ENCODE measurements at regions not wholly inside any gene's neighbourhood (a gene's known extent, or its start where the extent isn't known, plus 50 kb on each side); places are given as distances from the start of the nearest gene placed in this dataset.

DNA sequence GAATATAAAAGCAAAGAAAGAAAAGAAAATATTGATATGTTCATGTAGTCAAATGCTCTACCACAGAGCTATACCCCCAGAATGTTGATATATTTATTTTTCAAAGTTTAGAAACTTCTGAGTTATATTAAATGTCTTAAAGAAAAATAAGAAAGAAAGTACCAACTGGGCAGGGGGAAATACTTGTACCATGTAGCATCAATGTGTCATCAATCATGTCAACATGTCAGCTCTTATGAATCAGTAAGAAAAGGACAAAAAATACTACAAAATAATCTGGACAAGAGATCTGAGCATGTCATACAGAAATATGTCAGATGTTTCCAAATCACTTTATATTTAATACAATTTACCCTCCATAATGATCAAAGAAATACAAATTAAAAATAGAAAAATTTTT, 595.1 kb upstream of the ATP2B1 start:
- no peaks in the 10 kb centered on the region for H3K9me3 ChIP-seq (ENCODE audit: control insufficient read depth in 4 of 4, low read length in 3 of 4)
- no peaks in the 10 kb centered on the region for H3K27me3 ChIP-seq (ENCODE audit: control insufficient read depth in 4 of 4, insufficient read depth in 4 of 4, low read length in 3 of 4)
- no peaks in the 10 kb centered on the region for H3K4me1 ChIP-seq (ENCODE audit: control insufficient read depth in 4 of 4, insufficient read depth in 4 of 4, low read length in 3 of 4)
- H3K9ac ChIP-seq (ENCODE audit: low read depth in 1 of 2, low read length in 2 of 2) = no peak overlapping the region
- no peaks in the 10 kb centered on the region for H3K36me3 ChIP-seq (ENCODE audit: control insufficient read depth in 4 of 4, insufficient read depth in 3 of 4, low read depth in 1 of 4, low read length in 3 of 4)
- no peak for DNase-seq (ENCODE audit: low spot score)
- no peak overlapping the region for H3K4me3 ChIP-seq (ENCODE audit: low read depth in 1 of 3, low read length in 3 of 3)
- no peak overlapping the region for H3K27ac ChIP-seq (ENCODE audit: low read depth in 1 of 2, low read length in 2 of 2)
- TF ChIP-seq JUND (IDR thresholded peaks at IDR 0.05) = no peak
- TF ChIP-seq, protein P1, sequence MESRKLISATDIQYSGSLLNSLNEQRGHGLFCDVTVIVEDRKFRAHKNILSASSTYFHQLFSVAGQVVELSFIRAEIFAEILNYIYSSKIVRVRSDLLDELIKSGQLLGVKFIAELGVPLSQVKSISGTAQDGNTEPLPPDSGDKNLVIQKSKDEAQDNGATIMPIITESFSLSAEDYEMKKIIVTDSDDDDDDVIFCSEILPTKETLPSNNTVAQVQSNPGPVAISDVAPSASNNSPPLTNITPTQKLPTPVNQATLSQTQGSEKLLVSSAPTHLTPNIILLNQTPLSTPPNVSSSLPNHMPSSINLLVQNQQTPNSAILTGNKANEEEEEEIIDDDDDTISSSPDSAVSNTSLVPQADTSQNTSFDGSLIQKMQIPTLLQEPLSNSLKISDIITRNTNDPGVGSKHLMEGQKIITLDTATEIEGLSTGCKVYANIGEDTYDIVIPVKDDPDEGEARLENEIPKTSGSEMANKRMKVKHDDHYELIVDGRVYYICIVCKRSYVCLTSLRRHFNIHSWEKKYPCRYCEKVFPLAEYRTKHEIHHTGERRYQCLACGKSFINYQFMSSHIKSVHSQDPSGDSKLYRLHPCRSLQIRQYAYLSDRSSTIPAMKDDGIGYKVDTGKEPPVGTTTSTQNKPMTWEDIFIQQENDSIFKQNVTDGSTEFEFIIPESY (IDR thresholded peaks at IDR 0.05) = no peak
- no peak for TF ChIP-seq NR2F2 (IDR thresholded peaks at IDR 0.05)
- no peak for TF ChIP-seq RAD21 (IDR thresholded peaks at IDR 0.05)
- no peak for TF ChIP-seq SP1 (IDR thresholded peaks at IDR 0.05)

GRCh38 chr12:90301561-90302133, 593.0 kb upstream of the ATP2B1 start:
- Histone ChIP-seq H3K4me3 (ENCODE audit: low read depth in 1 of 3, low read length in 3 of 3) (no peak overlapping the region), H3K9me3 (ENCODE audit: control insufficient read depth in 4 of 4, low read length in 3 of 4) (no peaks in the 10 kb centered on the region), H3K9ac (ENCODE audit: low read depth in 1 of 2, low read length in 2 of 2) (no peak overlapping the region), H3K27me3 (ENCODE audit: control insufficient read depth in 4 of 4, insufficient read depth in 4 of 4, low read length in 3 of 4) (no peaks in the 10 kb centered on the region), H3K27ac (ENCODE audit: low read depth in 1 of 2, low read length in 2 of 2) (no peak overlapping the region), H3K4me1 (ENCODE audit: control insufficient read depth in 4 of 4, insufficient read depth in 4 of 4, low read length in 3 of 4) (no peaks in the 10 kb centered on the region), H3K36me3 (ENCODE audit: control insufficient read depth in 4 of 4, insufficient read depth in 3 of 4, low read depth in 1 of 4, low read length in 3 of 4) (no peaks in the 10 kb centered on the region)
- DNase-seq (ENCODE audit: low spot score) = no peak
- WGBS = 86% methylated on average over 1 of the region's 1 CpG
- TF ChIP-seq, protein P2, sequence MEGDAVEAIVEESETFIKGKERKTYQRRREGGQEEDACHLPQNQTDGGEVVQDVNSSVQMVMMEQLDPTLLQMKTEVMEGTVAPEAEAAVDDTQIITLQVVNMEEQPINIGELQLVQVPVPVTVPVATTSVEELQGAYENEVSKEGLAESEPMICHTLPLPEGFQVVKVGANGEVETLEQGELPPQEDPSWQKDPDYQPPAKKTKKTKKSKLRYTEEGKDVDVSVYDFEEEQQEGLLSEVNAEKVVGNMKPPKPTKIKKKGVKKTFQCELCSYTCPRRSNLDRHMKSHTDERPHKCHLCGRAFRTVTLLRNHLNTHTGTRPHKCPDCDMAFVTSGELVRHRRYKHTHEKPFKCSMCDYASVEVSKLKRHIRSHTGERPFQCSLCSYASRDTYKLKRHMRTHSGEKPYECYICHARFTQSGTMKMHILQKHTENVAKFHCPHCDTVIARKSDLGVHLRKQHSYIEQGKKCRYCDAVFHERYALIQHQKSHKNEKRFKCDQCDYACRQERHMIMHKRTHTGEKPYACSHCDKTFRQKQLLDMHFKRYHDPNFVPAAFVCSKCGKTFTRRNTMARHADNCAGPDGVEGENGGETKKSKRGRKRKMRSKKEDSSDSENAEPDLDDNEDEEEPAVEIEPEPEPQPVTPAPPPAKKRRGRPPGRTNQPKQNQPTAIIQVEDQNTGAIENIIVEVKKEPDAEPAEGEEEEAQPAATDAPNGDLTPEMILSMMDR (IDR thresholded peaks at IDR 0.05; ENCODE audit: low read depth, low read length, missing input control) = no peak
- no peak for TF ChIP-seq MAX (IDR thresholded peaks at IDR 0.05)
- no peak for TF ChIP-seq NR2F2 (IDR thresholded peaks at IDR 0.05)
- TF ChIP-seq EGR1 (IDR thresholded peaks at IDR 0.05; ENCODE audit: low read depth in 2 of 2) = no peak
- no peak for TF ChIP-seq HNF4G (IDR thresholded peaks at IDR 0.05)
- no peak for TF ChIP-seq HNF4A (conservative IDR thresholded peaks at IDR 0.05)
- no peak for TF ChIP-seq RXRA (IDR thresholded peaks at IDR 0.05)
- no peak for TF ChIP-seq YY1 (IDR thresholded peaks at IDR 0.05)
- TF ChIP-seq FOXA2 (IDR thresholded peaks at IDR 0.05) = no peak
- no peak for TF ChIP-seq TAF1 (conservative IDR thresholded peaks at IDR 0.05)

GRCh38 chr12:90301095-90301494, 592.5 kb upstream of the ATP2B1 start:
- H3K27ac ChIP-seq (ENCODE audit: low read depth in 1 of 2, low read length in 2 of 2) = no peak overlapping the region
- H3K9me3 ChIP-seq (ENCODE audit: control insufficient read depth in 4 of 4, low read length in 3 of 4) = no peaks in the 10 kb centered on the region
- no peaks in the 10 kb centered on the region for H3K4me1 ChIP-seq (ENCODE audit: control insufficient read depth in 4 of 4, insufficient read depth in 4 of 4, low read length in 3 of 4)
- DNase-seq (ENCODE audit: low spot score) = no peak
- 76% methylated on average over 4 of the region's 4 CpGs for WGBS
- H3K27me3 ChIP-seq (ENCODE audit: control insufficient read depth in 4 of 4, insufficient read depth in 4 of 4, low read length in 3 of 4) = no peaks in the 10 kb centered on the region
- H3K9ac ChIP-seq (ENCODE audit: low read depth in 1 of 2, low read length in 2 of 2) = no peak overlapping the region
- no peaks in the 10 kb centered on the region for H3K36me3 ChIP-seq (ENCODE audit: control insufficient read depth in 4 of 4, insufficient read depth in 3 of 4, low read depth in 1 of 4, low read length in 3 of 4)
- H3K4me3 ChIP-seq (ENCODE audit: low read depth in 1 of 3, low read length in 3 of 3) = no peak overlapping the region
- TF ChIP-seq EGR1 (IDR thresholded peaks at IDR 0.05; ENCODE audit: low read depth in 2 of 2) (no peak), FOXA1 (IDR thresholded peaks at IDR 0.05) (no peak), ATF3 (IDR thresholded peaks at IDR 0.05) (no peak), SP1 (IDR thresholded peaks at IDR 0.05) (no peak), TAF1 (conservative IDR thresholded peaks at IDR 0.05) (no peak), YY1 (IDR thresholded peaks at IDR 0.05) (no peak), HNF4G (IDR thresholded peaks at IDR 0.05) (no peak), NR2F2 (IDR thresholded peaks at IDR 0.05) (no peak), RXRA (IDR thresholded peaks at IDR 0.05) (no peak), RAD21 (IDR thresholded peaks at IDR 0.05) (no peak), MAX (IDR thresholded peaks at IDR 0.05) (no peak), HNF4A (conservative IDR thresholded peaks at IDR 0.05) (no peak)
- TF ChIP-seq, protein P2 (IDR thresholded peaks at IDR 0.05; ENCODE audit: low read depth, low read length, missing input control) = no peak
- TF ChIP-seq, protein P3, sequence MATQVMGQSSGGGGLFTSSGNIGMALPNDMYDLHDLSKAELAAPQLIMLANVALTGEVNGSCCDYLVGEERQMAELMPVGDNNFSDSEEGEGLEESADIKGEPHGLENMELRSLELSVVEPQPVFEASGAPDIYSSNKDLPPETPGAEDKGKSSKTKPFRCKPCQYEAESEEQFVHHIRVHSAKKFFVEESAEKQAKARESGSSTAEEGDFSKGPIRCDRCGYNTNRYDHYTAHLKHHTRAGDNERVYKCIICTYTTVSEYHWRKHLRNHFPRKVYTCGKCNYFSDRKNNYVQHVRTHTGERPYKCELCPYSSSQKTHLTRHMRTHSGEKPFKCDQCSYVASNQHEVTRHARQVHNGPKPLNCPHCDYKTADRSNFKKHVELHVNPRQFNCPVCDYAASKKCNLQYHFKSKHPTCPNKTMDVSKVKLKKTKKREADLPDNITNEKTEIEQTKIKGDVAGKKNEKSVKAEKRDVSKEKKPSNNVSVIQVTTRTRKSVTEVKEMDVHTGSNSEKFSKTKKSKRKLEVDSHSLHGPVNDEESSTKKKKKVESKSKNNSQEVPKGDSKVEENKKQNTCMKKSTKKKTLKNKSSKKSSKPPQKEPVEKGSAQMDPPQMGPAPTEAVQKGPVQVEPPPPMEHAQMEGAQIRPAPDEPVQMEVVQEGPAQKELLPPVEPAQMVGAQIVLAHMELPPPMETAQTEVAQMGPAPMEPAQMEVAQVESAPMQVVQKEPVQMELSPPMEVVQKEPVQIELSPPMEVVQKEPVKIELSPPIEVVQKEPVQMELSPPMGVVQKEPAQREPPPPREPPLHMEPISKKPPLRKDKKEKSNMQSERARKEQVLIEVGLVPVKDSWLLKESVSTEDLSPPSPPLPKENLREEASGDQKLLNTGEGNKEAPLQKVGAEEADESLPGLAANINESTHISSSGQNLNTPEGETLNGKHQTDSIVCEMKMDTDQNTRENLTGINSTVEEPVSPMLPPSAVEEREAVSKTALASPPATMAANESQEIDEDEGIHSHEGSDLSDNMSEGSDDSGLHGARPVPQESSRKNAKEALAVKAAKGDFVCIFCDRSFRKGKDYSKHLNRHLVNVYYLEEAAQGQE (IDR thresholded peaks at IDR 0.05) = no peak
